ENCODE measurements at regions not wholly inside any gene's neighbourhood (a gene's known extent, or its start where the extent isn't known, plus 50 kb on each side); places are given as distances from the start of the nearest gene placed in this dataset.
"Not testable (repeated sequence)": the region's sequence is repeated elsewhere in the genome, so short reads cannot be mapped to it uniquely, and the experiment has no call there.

GRCh38 chrX:26522501-26522900, 306.5 kb downstream of the MAGEB5 start:
- H3K27ac ChIP-seq (ENCODE audit: low read depth, low read length): no peak overlapping the region; the same call in 1 of the 2 replicates
- H3K4me3 ChIP-seq (ENCODE audit: low read length): no peak overlapping the region
- H3K9me3 ChIP-seq (ENCODE audit: insufficient read depth, low read depth, low read length): no peaks in the 10 kb centered on the region
- 17% methylated on average over 1 of the region's 2 CpGs for WGBS
- no peak overlapping the region for H3K9ac ChIP-seq (ENCODE audit: low read depth, low read length)
- H3K4me1 ChIP-seq (ENCODE audit: insufficient read depth, low read length): peaks cover 6% of the 10 kb centered on the region; the same call in 1 of the 2 replicates
- H3K36me3 ChIP-seq (ENCODE audit: insufficient read depth, low read length): no peaks in the 10 kb centered on the region
- H3K27me3 ChIP-seq (ENCODE audit: insufficient read depth, low read length): no peaks in the 10 kb centered on the region

DNA sequence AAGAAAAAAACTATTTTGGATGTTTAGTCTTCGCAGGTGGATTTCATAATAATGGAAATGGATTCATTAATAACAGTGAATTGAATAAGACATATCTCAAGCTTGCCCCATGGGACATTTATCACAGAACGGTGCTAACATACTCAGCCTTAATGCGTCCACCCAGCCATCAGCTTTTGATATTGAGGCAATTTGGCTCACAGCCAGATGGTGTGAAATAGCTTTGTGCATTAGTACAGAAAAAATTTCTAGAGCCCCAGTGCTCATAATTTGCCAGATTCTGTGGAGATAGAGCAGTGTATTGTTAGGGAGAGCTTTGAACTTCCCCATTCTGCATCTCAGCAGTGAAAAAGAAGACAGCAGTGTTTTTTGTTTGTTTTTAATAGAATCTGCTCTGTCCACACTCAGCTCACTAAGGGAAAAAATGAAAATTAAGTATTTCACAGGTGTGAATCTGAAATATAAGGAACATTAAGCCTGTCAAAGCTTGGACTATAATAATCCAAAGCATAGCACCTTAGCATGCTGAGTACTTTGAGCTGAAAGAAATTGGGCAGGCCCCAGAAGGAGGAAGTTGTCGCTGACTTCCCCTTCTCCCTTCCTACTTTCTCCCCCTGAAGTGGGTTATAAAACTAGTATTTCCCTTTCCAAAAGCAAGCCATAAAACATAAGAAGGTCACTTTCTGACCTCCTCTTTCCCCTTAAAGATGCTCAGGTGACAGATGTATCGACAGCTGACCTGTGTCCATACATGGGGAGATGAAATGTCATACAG, 295.8 kb downstream of the MAGEB5 start:
- Histone ChIP-seq H3K27me3 (ENCODE audit: insufficient read depth, low read length) (no peaks in the 10 kb centered on the region), H3K4me3 (ENCODE audit: low read length) (no peak overlapping the region), H3K27ac (ENCODE audit: low read depth, low read length) (no peak overlapping the region), H3K9ac (ENCODE audit: low read depth, low read length) (no peak overlapping the region), H3K9me3 (ENCODE audit: insufficient read depth, low read depth, low read length) (no peaks in the 10 kb centered on the region), H3K36me3 (ENCODE audit: insufficient read depth, low read length) (no peaks in the 10 kb centered on the region), H3K4me1 (ENCODE audit: insufficient read depth, low read length) (no peaks in the 10 kb centered on the region)
- WGBS: 100% methylated on average over 3 of the region's 5 CpGs

- no peak overlapping the region for H3K27ac ChIP-seq (ENCODE audit: low read depth, low read length)
- H3K27me3 ChIP-seq (ENCODE audit: insufficient read depth, low read length): no peaks in the 10 kb centered on the region
- H3K4me1 ChIP-seq (ENCODE audit: insufficient read depth, low read length): no peaks in the 10 kb centered on the region
- no peaks in the 10 kb centered on the region for H3K36me3 ChIP-seq (ENCODE audit: insufficient read depth, low read length)
- no peak overlapping the region for H3K4me3 ChIP-seq (ENCODE audit: low read length)
- no peak overlapping the region for H3K9ac ChIP-seq (ENCODE audit: low read depth, low read length)
- WGBS: 91% methylated on average over 5 of the region's 5 CpGs
- no peaks in the 10 kb centered on the region for H3K9me3 ChIP-seq (ENCODE audit: insufficient read depth, low read depth, low read length)
These were observed 255.0 kb downstream of the MAGEB5 start for GRCh38 chrX:26470941-26471340.

- H3K4me3 ChIP-seq (ENCODE audit: low read length): no peak overlapping the region
- no peaks in the 10 kb centered on the region for H3K27me3 ChIP-seq (ENCODE audit: insufficient read depth, low read length)
- H3K9me3 ChIP-seq (ENCODE audit: insufficient read depth, low read depth, low read length): no peaks in the 10 kb centered on the region
- H3K4me1 ChIP-seq (ENCODE audit: insufficient read depth, low read length): no peaks in the 10 kb centered on the region
- WGBS: 97% methylated on average over 4 of the region's 4 CpGs
- H3K27ac ChIP-seq (ENCODE audit: low read depth, low read length): no peak overlapping the region
- H3K9ac ChIP-seq (ENCODE audit: low read depth, low read length): no peak overlapping the region
- H3K36me3 ChIP-seq (ENCODE audit: insufficient read depth, low read length): no peaks in the 10 kb centered on the region
These were observed 250.4 kb downstream of the MAGEB5 start for GRCh38 chrX:26466387-26466786.

DNA sequence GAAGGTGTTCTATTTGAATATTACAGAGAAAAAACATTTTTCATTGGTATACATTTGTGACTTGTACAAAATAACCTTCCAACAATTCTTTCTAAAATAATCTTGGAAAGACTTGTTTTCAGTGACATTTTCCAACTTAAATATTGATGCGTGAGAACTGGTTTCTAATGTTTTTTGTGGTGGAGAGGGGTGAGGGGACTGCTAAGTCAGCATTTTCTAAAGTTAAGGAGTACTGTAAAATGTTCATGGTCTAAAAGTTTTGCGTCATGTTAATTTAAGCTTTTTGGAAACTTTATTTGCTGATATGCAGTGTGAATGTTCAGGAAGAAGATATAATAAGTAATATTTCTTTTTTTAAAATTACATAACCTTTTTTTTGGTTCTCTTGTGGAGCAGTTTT, 229.3 kb downstream of the MAGEB5 start:
- Histone ChIP-seq H3K27ac (ENCODE audit: low read depth, low read length) (no peak overlapping the region), H3K4me3 (ENCODE audit: low read length) (no peak overlapping the region), H3K4me1 (ENCODE audit: insufficient read depth, low read length) (no peaks in the 10 kb centered on the region), H3K36me3 (ENCODE audit: insufficient read depth, low read length) (no peaks in the 10 kb centered on the region), H3K9ac (ENCODE audit: low read depth, low read length) (no peak overlapping the region), H3K27me3 (ENCODE audit: insufficient read depth, low read length) (no peaks in the 10 kb centered on the region), H3K9me3 (ENCODE audit: insufficient read depth, low read depth, low read length) (no peaks in the 10 kb centered on the region)
- 96% methylated on average over 2 of the region's 2 CpGs for WGBS

- not testable (repeated sequence) for H3K9ac ChIP-seq (ENCODE audit: low read depth, low read length); H3K27me3 ChIP-seq (ENCODE audit: insufficient read depth, low read length); H3K4me3 ChIP-seq (ENCODE audit: low read length); H3K4me1 ChIP-seq (ENCODE audit: insufficient read depth, low read length); H3K9me3 ChIP-seq (ENCODE audit: insufficient read depth, low read depth, low read length); H3K27ac ChIP-seq (ENCODE audit: low read depth, low read length); H3K36me3 ChIP-seq (ENCODE audit: insufficient read depth, low read length)
- WGBS: no CpG with 5 or more reads among the region's 3 CpGs
These were observed 228.4 kb downstream of the MAGEB5 start for GRCh38 chrX:26444417-26444816.

DNA sequence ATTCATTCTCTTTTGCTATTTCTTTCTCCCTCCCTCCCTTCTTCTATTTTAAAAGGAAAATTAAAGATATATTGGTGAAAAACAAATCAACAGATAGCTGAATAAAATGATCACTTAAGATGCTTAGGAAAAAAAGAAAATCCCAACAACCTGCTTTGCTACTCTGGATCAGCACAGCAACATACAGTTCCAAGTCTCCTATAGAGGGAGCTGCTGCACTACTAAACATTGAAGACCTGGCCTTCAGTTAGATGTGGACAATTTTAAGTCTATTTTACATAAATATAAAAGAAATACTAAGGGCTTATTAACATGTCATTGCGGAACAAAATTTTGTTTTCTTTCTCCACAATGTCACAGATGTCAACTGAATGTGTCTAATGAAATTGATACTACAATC, 226.4 kb downstream of the MAGEB5 start:
- no peaks in the 10 kb centered on the region for H3K9me3 ChIP-seq (ENCODE audit: insufficient read depth, low read depth, low read length)
- H3K9ac ChIP-seq (ENCODE audit: low read depth, low read length): no peak overlapping the region
- H3K27me3 ChIP-seq (ENCODE audit: insufficient read depth, low read length): no peaks in the 10 kb centered on the region
- H3K4me1 ChIP-seq (ENCODE audit: insufficient read depth, low read length): no peaks in the 10 kb centered on the region
- no peak overlapping the region for H3K27ac ChIP-seq (ENCODE audit: low read depth, low read length)
- H3K36me3 ChIP-seq (ENCODE audit: insufficient read depth, low read length): no peaks in the 10 kb centered on the region
- no peak overlapping the region for H3K4me3 ChIP-seq (ENCODE audit: low read length)
- WGBS: no CpG with 5 or more reads among the region's 1 CpG

- Histone ChIP-seq H3K36me3 (ENCODE audit: insufficient read depth, low read length) (no peaks in the 10 kb centered on the region), H3K9ac (ENCODE audit: low read depth, low read length) (no peak overlapping the region)
- WGBS: 71% methylated on average over 1 of the region's 3 CpGs
These were observed 198.6 kb downstream of the MAGEB5 start for GRCh38 chrX:26414534-26414933.

GRCh38 chrX:26411045-26411444, 195.1 kb downstream of the MAGEB5 start:
- Histone ChIP-seq H3K9ac (ENCODE audit: low read depth, low read length) (no peak overlapping the region), H3K36me3 (ENCODE audit: insufficient read depth, low read length) (no peaks in the 10 kb centered on the region), H3K4me3 (ENCODE audit: low read length) (no peak overlapping the region), H3K27me3 (ENCODE audit: insufficient read depth, low read length) (no peaks in the 10 kb centered on the region), H3K9me3 (ENCODE audit: insufficient read depth, low read depth, low read length) (no peaks in the 10 kb centered on the region), H3K4me1 (ENCODE audit: insufficient read depth, low read length) (peaks cover 5% of the 10 kb centered on the region; the same call in 1 of the 2 replicates), H3K27ac (ENCODE audit: low read depth, low read length) (no peak overlapping the region)
- 92% methylated on average over 1 of the region's 1 CpG for WGBS

More at GRCh38 chrX:26414534-26414933, 198.6 kb downstream of the MAGEB5 start:
- H3K9me3 ChIP-seq (ENCODE audit: insufficient read depth, low read depth, low read length): no peaks in the 10 kb centered on the region
- no peaks in the 10 kb centered on the region for H3K4me1 ChIP-seq (ENCODE audit: insufficient read depth, low read length)
- no peaks in the 10 kb centered on the region for H3K27me3 ChIP-seq (ENCODE audit: insufficient read depth, low read length)
- H3K27ac ChIP-seq (ENCODE audit: low read depth, low read length): no peak overlapping the region
- H3K4me3 ChIP-seq (ENCODE audit: low read length): no peak overlapping the region

- no peaks in the 10 kb centered on the region for H3K9me3 ChIP-seq (ENCODE audit: insufficient read depth, low read depth, low read length)
- H3K36me3 ChIP-seq (ENCODE audit: insufficient read depth, low read length): no peaks in the 10 kb centered on the region
- H3K4me3 ChIP-seq (ENCODE audit: low read length): no peak overlapping the region
- H3K27ac ChIP-seq (ENCODE audit: low read depth, low read length): no peak overlapping the region
- H3K9ac ChIP-seq (ENCODE audit: low read depth, low read length): no peak overlapping the region
- H3K27me3 ChIP-seq (ENCODE audit: insufficient read depth, low read length): no peaks in the 10 kb centered on the region
- 87% methylated on average over 5 of the region's 5 CpGs for WGBS
- peaks cover 5% of the 10 kb centered on the region; the same call in 1 of the 2 replicates for H3K4me1 ChIP-seq (ENCODE audit: insufficient read depth, low read length)
These were observed 193.7 kb downstream of the MAGEB5 start for GRCh38 chrX:26409636-26410035.

DNA sequence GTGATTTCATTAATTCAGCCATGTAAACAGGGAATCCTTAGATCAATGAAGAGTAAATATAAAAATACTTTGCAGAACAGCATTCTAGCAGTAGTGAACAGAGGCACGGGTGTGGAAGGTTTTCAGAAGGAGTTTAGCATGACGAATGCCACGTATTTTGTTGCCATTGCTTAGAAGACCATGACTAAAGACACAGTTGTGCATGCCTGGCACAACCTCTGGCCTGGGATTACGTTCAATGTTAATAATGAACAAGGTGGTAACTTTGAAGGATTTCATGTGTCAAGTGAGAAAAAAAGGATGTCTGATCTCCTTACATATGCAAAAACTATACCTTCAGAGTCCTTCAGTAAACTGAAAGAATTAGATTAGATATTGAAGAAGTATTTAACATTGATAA, 171.9 kb downstream of the MAGEB5 start:
- no peaks in the 10 kb centered on the region for H3K9me3 ChIP-seq (ENCODE audit: insufficient read depth, low read depth, low read length)
- H3K27me3 ChIP-seq (ENCODE audit: insufficient read depth, low read length): no peaks in the 10 kb centered on the region
- no peak overlapping the region for H3K4me3 ChIP-seq (ENCODE audit: low read length)
- H3K36me3 ChIP-seq (ENCODE audit: insufficient read depth, low read length): no peaks in the 10 kb centered on the region
- no peak overlapping the region for H3K27ac ChIP-seq (ENCODE audit: low read depth, low read length)
- H3K4me1 ChIP-seq (ENCODE audit: insufficient read depth, low read length): no peaks in the 10 kb centered on the region
- WGBS: 91% methylated on average over 4 of the region's 4 CpGs
- no peak overlapping the region for H3K9ac ChIP-seq (ENCODE audit: low read depth, low read length)
